PC-3 (cell line): ENCODE measurements at regions not wholly inside any gene's neighbourhood (a gene's known extent, or its start where the extent isn't known, plus 50 kb on each side); places are given as distances from the start of the nearest gene placed in this dataset.

Experiments used
- ATAC-seq: fragments of 200-7000 bp; cut with Tn5 transposase; 2 replicates; pipeline ENCODE4 v1.9.1; 2020; ENCODE audit warnings: mild to moderate bottlenecking, moderate library complexity
- BruUV-seq: library from RNA; stranded (reverse); fragments of 400-500 nt; replicated peaks from 2 replicates; lab custom pipeline; 2021; lab: Mats Ljungman, UMichigan
- CTCF ChIA-PET: fragments of 300-600 bp; sonication (Branson Sonifier 250); formaldehyde crosslinking; loops from one replicate; lab custom pipeline; 2022; ENCODE audit warnings: antibody characterized with exemption; lab: Charles Lee
- POLR2A ChIA-PET: fragments of 300-600 bp; sonication (Branson Sonifier 250); formaldehyde crosslinking; loops from one replicate; lab custom pipeline; 2022; ENCODE audit warnings: antibody characterized with exemption; ENCODE audit not compliant: unreplicated experiment; lab: Charles Lee
- DNase-seq: peaks from one replicate; pipeline ENCODE4 v3.0.0-alpha.2; 2015
- H2AFZ ChIP-seq: fragments of 300-600 bp; sonication (generic); 2 replicates; pipeline ENCODE4 v1.6.0; 2016; ENCODE audit warnings: antibody characterized with exemption, low read length
- H3F3A ChIP-seq: fragments of 300-600 bp; sonication (generic); one replicate; pipeline ENCODE4 v1.6.0; 2017; ENCODE audit warnings: antibody characterized with exemption, low read length, control low read depth, mild to moderate bottlenecking; ENCODE audit not compliant: unreplicated experiment
- H3K27ac ChIP-seq: fragments of 300-600 bp; sonication (generic); 2 replicates; pipeline ENCODE4 v1.5.1; 2016; ENCODE audit warnings: mild to moderate bottlenecking, low read length
- H3K27me3 ChIP-seq: fragments of 300-600 bp; sonication (generic); 2 replicates; pipeline ENCODE4 v1.6.1; 2016; ENCODE audit warnings: low read length, mixed read lengths
- H3K36me3 ChIP-seq: fragments of 300-600 bp; sonication (generic); 2 replicates; pipeline ENCODE4 v1.6.1; 2016; ENCODE audit warnings: low read depth, mixed run types, low read length, mixed read lengths
- H3K4me1 ChIP-seq: fragments of 300-600 bp; sonication (generic); 2 replicates; pipeline ENCODE4 v1.5.1; 2016; ENCODE audit warnings: low read length; ENCODE audit not compliant: insufficient read depth
- H3K4me2 ChIP-seq: fragments of 300-600 bp; sonication (generic); 2 replicates; pipeline ENCODE4 v1.6.0; 2016; ENCODE audit warnings: low read length
- H3K4me3 ChIP-seq: fragments of 300-600 bp; sonication (generic); 2 replicates; pipeline ENCODE4 v1.5.1; 2016; ENCODE audit warnings: mild to moderate bottlenecking, low read length, mixed read lengths
- H3K79me2 ChIP-seq: fragments of 300-600 bp; sonication (generic); 2 replicates; pipeline ENCODE4 v1.6.1; 2017; ENCODE audit warnings: low read length, mixed read lengths
- H3K9ac ChIP-seq: fragments of 300-600 bp; sonication (generic); 2 replicates; pipeline ENCODE4 v1.6.0; 2016; ENCODE audit warnings: mild to moderate bottlenecking, low read length
- H3K9me2 ChIP-seq: fragments of 300-600 bp; sonication (generic); replicated peaks from 2 replicates; pipeline ENCODE4 v1.6.1; 2016; ENCODE audit warnings: mixed run types, low read length, mixed read lengths
- H3K9me3 ChIP-seq: fragments of 300-600 bp; sonication (generic); 2 replicates; pipeline ENCODE4 v1.6.1; 2016; ENCODE audit warnings: low read length, mixed read lengths
- H4K20me1 ChIP-seq: fragments of 300-600 bp; sonication (generic); 2 replicates; pipeline ENCODE4 v1.6.1; 2016; ENCODE audit warnings: low read length, mixed read lengths
- CTCF ChIP-seq: fragments of 300-600 bp; sonication (generic); conservative IDR thresholded peaks from 2 replicates; pipeline ENCODE4 v1.5.1; 2017; ENCODE audit warnings: antibody characterized with exemption, low read depth, mild to moderate bottlenecking, low read length
- EZH2 ChIP-seq: fragments of 300-600 bp; sonication (generic); IDR thresholded peaks from one replicate; pipeline ENCODE4 v1.6.1; 2017; ENCODE audit warnings: antibody characterized with exemption, mild to moderate bottlenecking, low read length; ENCODE audit not compliant: unreplicated experiment
- EZH2phosphoT487 ChIP-seq: fragments of 300-600 bp; sonication (generic); IDR thresholded peaks from 2 replicates; pipeline ENCODE4 v1.6.1; 2018; ENCODE audit warnings: mild to moderate bottlenecking, antibody characterized with exemption, low read length, borderline replicate concordance
- intact Hi-C: fragments of 100-400 bp; cut with micrococcal nuclease; formaldehyde crosslinking; loops from 2 replicates; pipeline ENCODE4 v1.9.0; 2023

GRCh38 chr4:182142176-182143085 is 100.8 kb upstream of the TENM3 start:
- Histone ChIP-seq H3K79me2 (no peaks in the 10 kb centered on the region), H4K20me1 (no peaks in the 10 kb centered on the region), H3K36me3 (no peaks in the 10 kb centered on the region), H3F3A (no peaks in the 10 kb centered on the region), H2AFZ (no peak overlapping the region), H3K9me2 (no peaks in the 10 kb centered on the region), H3K27me3 (peaks cover 37% of the 10 kb centered on the region), H3K4me1 (no peaks in the 10 kb centered on the region), H3K9me3 (no peaks in the 10 kb centered on the region), H3K27ac (no peak overlapping the region), H3K9ac (no peak overlapping the region), H3K4me3 (no peak overlapping the region), H3K4me2 (no peak overlapping the region)
- POLR2A ChIA-PET: no interaction called here
- CTCF ChIA-PET: no interaction called here
- intact Hi-C loops: no loop called here
- DNase-seq: no peak
- no peak for TF ChIP-seq CTCF
- no TSS peak for BruUV-seq
- no peak for ATAC-seq

GRCh38 chr4:182143086-182143821 is 99.9 kb upstream of the TENM3 start:
- TF ChIP-seq EZH2 (no peak), EZH2phosphoT487 (no peak), CTCF (no peak)
- Histone ChIP-seq H3K36me3 (no peaks in the 10 kb centered on the region), H3F3A (no peaks in the 10 kb centered on the region), H3K4me3 (peak overlapping the region; percentile 64), H3K4me1 (no peaks in the 10 kb centered on the region), H4K20me1 (no peaks in the 10 kb centered on the region), H3K79me2 (no peaks in the 10 kb centered on the region), H3K27ac (no peak overlapping the region), H3K9me2 (no peaks in the 10 kb centered on the region), H3K4me2 (peak overlapping the region; percentile 78), H2AFZ (peak overlapping the region; percentile 80), H3K9ac (no peak overlapping the region), H3K9me3 (no peaks in the 10 kb centered on the region), H3K27me3 (peaks cover 37% of the 10 kb centered on the region)
- CTCF ChIA-PET: no interaction called here
- POLR2A ChIA-PET: no interaction called here
- no peak; the same call in 1 of the 2 replicates for ATAC-seq
- no peak for DNase-seq
- intact Hi-C loops: no loop called here
- BruUV-seq: no TSS peak
